SK-N-MC (cell line): ENCODE measurements at regions not wholly inside any gene's neighbourhood (a gene's known extent, or its start where the extent isn't known, plus 50 kb on each side); places are given as distances from the start of the nearest gene placed in this dataset.

Experiments used
- DNase-seq: peaks from one replicate; pipeline ENCODE4 v3.0.0-alpha.2; 2011; ENCODE audit warnings: low read depth, low spot score
- H3K27ac ChIP-seq: fragments of 200-600 bp; sonication (generic); 2 replicates; pipeline ENCODE4 v1.5.1; 2016; ENCODE audit warnings: mixed run types
- H3K36me3 ChIP-seq: fragments of 200-600 bp; sonication (generic); 2 replicates; pipeline ENCODE4 v1.6.1; 2017; ENCODE audit warnings: antibody characterized with exemption, low read length, mixed read lengths; ENCODE audit not compliant: insufficient read depth
- H3K4me3 ChIP-seq: fragments of 200-600 bp; sonication (generic); 2 replicates; pipeline ENCODE4 v1.5.1; 2016
- H3K9ac ChIP-seq: fragments of 200-600 bp; sonication (generic); 2 replicates; pipeline ENCODE4 v1.8.0; 2017; ENCODE audit warnings: mixed run types, mixed read lengths; ENCODE audit not compliant: insufficient read length
- H3K9me3 ChIP-seq: fragments of 200-600 bp; sonication (generic); 2 replicates; pipeline ENCODE4 v1.6.1; 2017; ENCODE audit warnings: low read depth, mild to moderate bottlenecking, antibody characterized with exemption, low read length, moderate library complexity, mixed read lengths
- EZH2 ChIP-seq: fragments of 200-600 bp; sonication (generic); IDR thresholded peaks from one replicate; pipeline ENCODE4 v1.6.1; 2017; ENCODE audit warnings: antibody characterized with exemption
- FOXP2 ChIP-seq: optimal IDR thresholded peaks from 2 replicates; pipeline ENCODE3; 2011; ENCODE audit warnings: mild to moderate bottlenecking, moderate library complexity; ENCODE audit not compliant: insufficient read depth; ENCODE audit errors: extremely low read length, control extremely low read depth
- POLR2AphosphoS5 ChIP-seq: IDR thresholded peaks from 2 replicates; pipeline ENCODE4 v1.6.1; 2012; ENCODE audit warnings: mild to moderate bottlenecking, low read depth, low read length, borderline replicate concordance

GRCh38 chr14:66070542-66071319 is 415.4 kb upstream of the CCDC196 start:
- H3K27ac ChIP-seq: no peak overlapping the region
- no peak for DNase-seq
- no peaks in the 10 kb centered on the region for H3K9me3 ChIP-seq
- no peak overlapping the region for H3K9ac ChIP-seq
- TF ChIP-seq POLR2AphosphoS5: no peak
- no peak overlapping the region for H3K4me3 ChIP-seq
- no peaks in the 10 kb centered on the region for H3K36me3 ChIP-seq

- Histone ChIP-seq H3K27ac (no peak overlapping the region), H3K9me3 (no peaks in the 10 kb centered on the region), H3K36me3 (no peaks in the 10 kb centered on the region), H3K9ac (no peak overlapping the region), H3K4me3 (no peak overlapping the region)
- no peak for DNase-seq
- TF ChIP-seq EZH2 (no peak), POLR2AphosphoS5 (no peak), FOXP2 (no peak)
These were observed 413.7 kb upstream of the CCDC196 start for GRCh38 chr14:66072190-66073084.

- no peak overlapping the region for H3K9ac ChIP-seq
- DNase-seq: no peak
- no peak overlapping the region for H3K27ac ChIP-seq
- no peaks in the 10 kb centered on the region for H3K36me3 ChIP-seq
- TF ChIP-seq POLR2AphosphoS5: no peak
- no peaks in the 10 kb centered on the region for H3K9me3 ChIP-seq
- no peak overlapping the region for H3K4me3 ChIP-seq
These were observed 411.6 kb upstream of the CCDC196 start for GRCh38 chr14:66074537-66074936.

GRCh38 chr14:66076176-66076575 is 410.0 kb upstream of the CCDC196 start:
- no peaks in the 10 kb centered on the region for H3K36me3 ChIP-seq

GRCh38 chr14:66078006-66078405 is 408.2 kb upstream of the CCDC196 start:
- no peaks in the 10 kb centered on the region for H3K9me3 ChIP-seq
- H3K9ac ChIP-seq: no peak overlapping the region
- no peak for DNase-seq
- H3K4me3 ChIP-seq: no peak overlapping the region
- H3K27ac ChIP-seq: no peak overlapping the region
- no peaks in the 10 kb centered on the region for H3K36me3 ChIP-seq
- TF ChIP-seq POLR2AphosphoS5 (no peak), EZH2 (no peak), FOXP2 (no peak)

More at GRCh38 chr14:66076176-66076575, 410.0 kb upstream of the CCDC196 start:
- Histone ChIP-seq H3K4me3 (no peak overlapping the region), H3K9me3 (no peaks in the 10 kb centered on the region), H3K27ac (no peak overlapping the region), H3K9ac (no peak overlapping the region)
- no peak for DNase-seq
- TF ChIP-seq EZH2 (no peak), POLR2AphosphoS5 (no peak)

GRCh38 chr14:66081594-66082376 is 404.4 kb upstream of the CCDC196 start:
- Histone ChIP-seq H3K27ac (no peak overlapping the region), H3K4me3 (no peak overlapping the region), H3K9me3 (no peaks in the 10 kb centered on the region), H3K36me3 (no peaks in the 10 kb centered on the region), H3K9ac (no peak overlapping the region)
- TF ChIP-seq POLR2AphosphoS5 (no peak), EZH2 (no peak), FOXP2 (no peak)
- DNase-seq: no peak

GRCh38 chr14:66085224-66085623 is 400.9 kb upstream of the CCDC196 start:
- peak overlapping the region; percentile 89 for H3K27ac ChIP-seq
- peak overlapping the region; percentile 63 for H3K4me3 ChIP-seq
- no peaks in the 10 kb centered on the region for H3K9me3 ChIP-seq
- peak; percentile 85 for DNase-seq
- H3K36me3 ChIP-seq: no peaks in the 10 kb centered on the region
- peak overlapping the region; percentile 35 for H3K9ac ChIP-seq
- no peak for TF ChIP-seq POLR2AphosphoS5
- no peak for TF ChIP-seq FOXP2
- no peak for TF ChIP-seq EZH2

- TF ChIP-seq POLR2AphosphoS5 (no peak), EZH2 (no peak), FOXP2 (no peak)
These were observed 400.5 kb upstream of the CCDC196 start for GRCh38 chr14:66085665-66086064.

More at GRCh38 chr14:66085665-66086064, 400.5 kb upstream of the CCDC196 start:
- peak overlapping the region; percentile 89 for H3K27ac ChIP-seq
- H3K4me3 ChIP-seq: peak overlapping the region; percentile 63
- H3K36me3 ChIP-seq: no peaks in the 10 kb centered on the region
- no peak overlapping the region for H3K9ac ChIP-seq
- no peak for DNase-seq
- H3K9me3 ChIP-seq: no peaks in the 10 kb centered on the region
